22Rv1 (cell line): ENCODE measurements at regions not wholly inside any gene's neighbourhood (a gene's known extent, or its start where the extent isn't known, plus 50 kb on each side); places are given as distances from the start of the nearest gene placed in this dataset.

ENCODE experiments used
- H3K27ac ChIP-seq: fragments of 450-650 bp; 2 replicates; pipeline ENCODE4 v1.5.1; 2017
- CTCF ChIP-seq: fragments of 450-650 bp; IDR thresholded peaks from 2 replicates; pipeline ENCODE4 v1.5.1; 2017; ENCODE audit warnings: mild to moderate bottlenecking
- ZFX ChIP-seq: fragments of 450-650 bp; IDR thresholded peaks from 2 replicates; pipeline ENCODE4 v1.6.1; 2017; ENCODE audit warnings: antibody characterized with exemption, borderline replicate concordance

GRCh38 chr3:177474652-177475355 lies 277.5 kb upstream of the TBL1XR1 start:
- H3K27ac ChIP-seq: no peak overlapping the region
- TF ChIP-seq CTCF: no peak
- TF ChIP-seq ZFX: no peak

- no peak for TF ChIP-seq ZFX
- no peak for TF ChIP-seq CTCF
- no peak overlapping the region for H3K27ac ChIP-seq
Measured at GRCh38 chr3:177475356-177475665, 278.0 kb upstream of the TBL1XR1 start.

GRCh38 chr3:177476495-177476894 lies 279.2 kb upstream of the TBL1XR1 start:
- H3K27ac ChIP-seq: no peak overlapping the region
- TF ChIP-seq ZFX (no peak), CTCF (no peak)

GRCh38 chr3:177476921-177477435 lies 279.7 kb upstream of the TBL1XR1 start:
- TF ChIP-seq CTCF (no peak), ZFX (no peak)

GRCh38 chr3:177478170-177478867 lies 281.0 kb upstream of the TBL1XR1 start:
- no peak overlapping the region for H3K27ac ChIP-seq
- TF ChIP-seq ZFX (no peak), CTCF (no peak)

More at GRCh38 chr3:177476921-177477435, 279.7 kb upstream of the TBL1XR1 start:
- H3K27ac ChIP-seq: no peak overlapping the region

- H3K27ac ChIP-seq: no peak overlapping the region
- no peak for TF ChIP-seq CTCF
- no peak for TF ChIP-seq ZFX
Measured at GRCh38 chr3:177479630-177480029, 282.3 kb upstream of the TBL1XR1 start.

- TF ChIP-seq CTCF (no peak), ZFX (no peak)
- no peak overlapping the region for H3K27ac ChIP-seq
Measured at GRCh38 chr3:177481329-177481728, 284.0 kb upstream of the TBL1XR1 start.
